Adrenal gland (tissue), 9 donors: ENCODE measurements at regions not wholly inside any gene's neighbourhood (a gene's known extent, or its start where the extent isn't known, plus 50 kb on each side); places are given as distances from the start of the nearest gene placed in this dataset.

Source experiments
- DNase-seq, 7 donors: peaks; one replicate each; pipeline ENCODE4 v3.0.0-alpha.2; 2019 to 2020
- H3K27ac ChIP-seq, 5 donors: fragments of 200-600 bp; sonication (generic) in 4 of 5; 1 replicate in 3 of 5; 2 replicates in 2 of 5; pipeline versions ENCODE4 v1.5.1 to v1.8.0; 2016 to 2020; ENCODE audit warnings: mild to moderate bottlenecking in 1 of 5
- H3K27me3 ChIP-seq: fragments of 200-600 bp; 2 replicates; pipeline ENCODE4 v1.8.0; 2021
- H3K36me3 ChIP-seq, 2 donors: fragments of 200-600 bp; replicated peaks in 1 of 2; 1 replicate in 1 of 2; 2 replicates in 1 of 2; pipeline versions ENCODE4 v1.5.1 to v1.8.0; 2018 to 2022
- H3K4me1 ChIP-seq, 2 donors: fragments of 200-600 bp; replicated peaks in 1 of 2; 1 replicate in 1 of 2; 2 replicates in 1 of 2; pipeline versions ENCODE4 v1.5.1 to v1.8.0; 2018 to 2021
- H3K4me3 ChIP-seq, 4 donors: fragments of 200-600 bp; sonication (generic) in 3 of 4; one replicate each; pipeline ENCODE4 v1.5.1; 2016 to 2018
- H3K9me3 ChIP-seq, 3 donors: fragments of 200-600 bp; sonication (generic) in 1 of 3; replicated peaks in 1 of 3; 1 replicate in 2 of 3; 2 replicates in 1 of 3; pipeline versions ENCODE4 v1.5.1 to v1.8.0; 2016 to 2021
- CTCF ChIP-seq, 6 experiments: fragments of 450-650 bp in 4 of 6; fragments of 200-600 bp in 2 of 6; sonication (generic) in 1 of 6; IDR thresholded peaks; 1 replicate in 5 of 6; 2 replicates in 1 of 6; pipeline versions ENCODE4 v1.5.1 to v1.8.0; 2016 to 2021; ENCODE audit warnings: antibody characterized with exemption in 6 of 6, mild to moderate bottlenecking in 2 of 6, moderate library complexity in 1 of 6
- POLR2A ChIP-seq, 2 donors: fragments of 450-650 bp; IDR thresholded peaks; one replicate each; pipeline ENCODE4 v1.6.1; 2017; ENCODE audit warnings: antibody characterized with exemption in 2 of 2, mild to moderate bottlenecking in 2 of 2, moderate library complexity in 1 of 2
- WGBS, 4 donors: extraction: QIAGEN DNeasy Blood & Tissue Kit in 2 of 4; methylation state at CpG; one replicate each; pipeline versions ENCODE4 v1.1.5 to v1.1.7; 2013 to 2017; 5-methylcytosine and 5-hydroxymethylcytosine counted together
- intact Hi-C, 2 donors: fragments of 100-400 bp; cut with DNase I; formaldehyde crosslinking; loops; one replicate each; pipeline versions ENCODE4 v1.14.1 to v1.15.0; 2022 to 2023
- donor health status: healthy with polysubstance abuse.
- donor health status: Bipolar disorder and iron deficiency.
- donor health status: DM: yes; HTN: yes; CAD: no.
- donor health status: DM: no; HTN: no; CAD: no.
- donor health status: DM: no; HTN: no; CAD: no.

- TF ChIP-seq CTCF (IDR thresholded peaks at IDR 0.05) (no peak), POLR2A (IDR thresholded peaks at IDR 0.05) (no peak)
- H3K27me3 ChIP-seq: no peaks in the 10 kb centered on the region
- no peak overlapping the region for H3K4me3 ChIP-seq
- no peak overlapping the region for H3K27ac ChIP-seq
- H3K9me3 ChIP-seq: no peaks in the 10 kb centered on the region
- DNase-seq: no peak
- intact Hi-C loops: no loop called here
- no peaks in the 10 kb centered on the region for H3K36me3 ChIP-seq
- 62 to 76% (median 63%) methylated on average over 1 of the region's 1 CpG for WGBS, 4 donors
- no peaks in the 10 kb centered on the region for H3K4me1 ChIP-seq
Observed at GRCh38 chr18:42222557-42222956, 267.5 kb downstream of the PIK3C3 start.

GRCh38 chr18:42228581-42228980, 273.5 kb downstream of the PIK3C3 start:
- H3K9me3 ChIP-seq: no peaks in the 10 kb centered on the region
- no peaks in the 10 kb centered on the region for H3K27me3 ChIP-seq
- WGBS, 4 donors: 82 to 95% (median 85%) methylated on average over 1 of the region's 1 CpG
- DNase-seq: no peak
- no peak overlapping the region for H3K27ac ChIP-seq
- TF ChIP-seq CTCF (IDR thresholded peaks at IDR 0.05) (no peak), POLR2A (IDR thresholded peaks at IDR 0.05) (no peak)
- H3K4me1 ChIP-seq: no peaks in the 10 kb centered on the region
- no peaks in the 10 kb centered on the region for H3K36me3 ChIP-seq
- no peak overlapping the region for H3K4me3 ChIP-seq
- intact Hi-C loops: no loop called here

- intact Hi-C loops: no loop called here
Observed at GRCh38 chr18:42229211-42230210, 274.5 kb downstream of the PIK3C3 start.

GRCh38 chr18:42230636-42231035, 275.6 kb downstream of the PIK3C3 start:
- H3K36me3 ChIP-seq: no peaks in the 10 kb centered on the region
- H3K27me3 ChIP-seq: no peaks in the 10 kb centered on the region
- H3K27ac ChIP-seq: no peak overlapping the region
- H3K4me1 ChIP-seq: no peaks in the 10 kb centered on the region
- no peaks in the 10 kb centered on the region for H3K9me3 ChIP-seq
- intact Hi-C loops: no loop called here
- DNase-seq: no peak
- 36 to 44% (median 41%) methylated on average over 2 of the region's 2 CpGs for WGBS, 4 donors
- no peak for TF ChIP-seq CTCF (IDR thresholded peaks at IDR 0.05)
- no peak for TF ChIP-seq POLR2A (IDR thresholded peaks at IDR 0.05)
- H3K4me3 ChIP-seq: no peak overlapping the region

More at GRCh38 chr18:42229211-42230210, 274.5 kb downstream of the PIK3C3 start:
- 91 to 100% (median 95%) methylated on average over 2 of the region's 2 CpGs for WGBS, 4 donors
- Histone ChIP-seq H3K4me1 (no peaks in the 10 kb centered on the region), H3K27ac (no peak overlapping the region), H3K4me3 (no peak overlapping the region), H3K27me3 (no peaks in the 10 kb centered on the region), H3K9me3 (no peaks in the 10 kb centered on the region), H3K36me3 (no peaks in the 10 kb centered on the region)
- DNase-seq: no peak
- TF ChIP-seq POLR2A (IDR thresholded peaks at IDR 0.05): no peak
- TF ChIP-seq CTCF (IDR thresholded peaks at IDR 0.05): no peak
